ENCODE measurements at regions not wholly inside any gene's neighbourhood (a gene's known extent, or its start where the extent isn't known, plus 50 kb on each side); places are given as distances from the start of the nearest gene placed in this dataset.
"Not testable (repeated sequence)": the region's sequence is repeated elsewhere in the genome, so short reads cannot be mapped to it uniquely, and the experiment has no call there.

- TF ChIP-seq POLR2A (IDR thresholded peaks at IDR 0.05) = no peak
- TF ChIP-seq CTCF (IDR thresholded peaks at IDR 0.05) = no peak
- intact Hi-C loops (cut with DNase I; ENCODE audit: low total_unique reads) = no loop called here
- 38% methylated on average over 1 of the region's 1 CpG for whole genome bisulfite sequencing, 2 donors
- H3K4me3 ChIP-seq (ENCODE audit: low read depth, poor library complexity, severe bottlenecking) = no peak overlapping the region
- no peak for DNase-seq (ENCODE audit: low spot score in 2 of 2)
These were observed 545.3 kb upstream of the GRID2 start for GRCh38 chr4:91758487-91758886.

- TF ChIP-seq POLR2A (IDR thresholded peaks at IDR 0.05) (no peak), CTCF (IDR thresholded peaks at IDR 0.05) (no peak)
- intact Hi-C loops (cut with DNase I; ENCODE audit: low total_unique reads) = no loop called here
- no peak overlapping the region for H3K4me3 ChIP-seq (ENCODE audit: low read depth, poor library complexity, severe bottlenecking)
- 61 to 84% methylated on average over 1 of the region's 1 CpG for WGBS, 2 donors
- DNase-seq (ENCODE audit: low spot score in 2 of 2) = no peak
These were observed 539.7 kb upstream of the GRID2 start for GRCh38 chr4:91764085-91764484.

DNA sequence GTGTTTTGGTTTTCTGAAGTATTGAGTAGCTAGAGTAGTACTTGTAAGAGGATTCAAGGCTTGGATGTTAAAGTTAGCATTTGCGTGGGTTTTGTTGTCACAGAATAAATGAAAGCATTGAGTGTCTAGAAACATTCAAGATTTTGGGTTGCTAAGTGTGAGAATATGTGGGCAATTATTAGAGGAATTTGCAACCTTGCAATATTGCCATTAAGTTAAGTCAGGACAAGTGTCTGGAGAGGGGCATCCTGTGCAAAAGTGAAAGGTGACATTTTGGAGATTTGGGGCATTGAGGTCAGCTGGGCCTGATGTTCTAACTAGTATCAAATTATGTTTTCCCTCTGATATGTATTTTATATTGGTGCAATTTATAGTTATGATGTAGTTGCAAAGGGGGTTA is 533.9 kb upstream of the GRID2 start:
- TF ChIP-seq POLR2A (IDR thresholded peaks at IDR 0.05) (no peak), CTCF (IDR thresholded peaks at IDR 0.05) (no peak)
- no peak overlapping the region for H3K4me3 ChIP-seq (ENCODE audit: low read depth, poor library complexity, severe bottlenecking)
- DNase-seq (ENCODE audit: low spot score in 2 of 2) = no peak
- intact Hi-C loops (cut with DNase I; ENCODE audit: low total_unique reads) = no loop called here
- 89 to 95% methylated on average over 1 of the region's 1 CpG for WGBS, 2 donors

- DNase-seq (ENCODE audit: low spot score in 2 of 2); H3K4me3 ChIP-seq (ENCODE audit: low read depth, poor library complexity, severe bottlenecking); intact Hi-C loops (cut with DNase I; ENCODE audit: low total_unique reads): not testable (repeated sequence)
- 59 to 73% methylated on average over 27 to 28 of the region's 28 CpGs for WGBS, 2 donors
These were observed 512.1 kb upstream of the GRID2 start for GRCh38 chr4:91791631-91792030.

GRCh38 chr4:91795947-91796346 is 507.8 kb upstream of the GRID2 start:
- WGBS, 2 donors = 57 to 80% methylated on average over 1 of the region's 1 CpG
- no peak overlapping the region for H3K4me3 ChIP-seq (ENCODE audit: low read depth, poor library complexity, severe bottlenecking)
- intact Hi-C loops (cut with DNase I; ENCODE audit: low total_unique reads) = no loop called here
- no peak for DNase-seq (ENCODE audit: low spot score in 2 of 2)
- TF ChIP-seq POLR2A (IDR thresholded peaks at IDR 0.05) (no peak), CTCF (IDR thresholded peaks at IDR 0.05) (no peak)

DNA sequence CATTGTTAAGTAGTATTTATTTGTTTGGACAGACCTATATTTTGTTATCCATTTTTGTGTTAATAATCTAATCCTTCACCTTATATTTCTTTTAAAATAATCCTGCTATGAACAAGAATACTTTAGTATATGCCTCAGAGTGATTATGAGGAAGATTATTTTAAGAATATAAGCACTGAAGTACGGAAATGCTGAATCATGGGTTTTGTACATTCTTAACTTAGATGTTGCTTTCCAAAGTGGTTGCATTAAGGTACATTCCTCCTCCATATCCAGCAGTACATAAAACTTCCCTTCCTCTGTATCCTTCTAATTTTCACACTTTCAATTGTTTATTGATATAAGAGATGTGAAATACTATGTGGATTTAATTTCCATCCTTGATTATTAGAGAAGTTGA is 491.4 kb upstream of the GRID2 start:
- no peak for DNase-seq (ENCODE audit: low spot score in 2 of 2)
- intact Hi-C loops (cut with DNase I; ENCODE audit: low total_unique reads) = no loop called here
- WGBS, 2 donors = 61 to 71% methylated on average over 1 of the region's 1 CpG
- no peak overlapping the region for H3K4me3 ChIP-seq (ENCODE audit: low read depth, poor library complexity, severe bottlenecking)
- no peak for TF ChIP-seq CTCF (IDR thresholded peaks at IDR 0.05)
- no peak for TF ChIP-seq POLR2A (IDR thresholded peaks at IDR 0.05)
